ENCODE measurements at regions not wholly inside any gene's neighbourhood (a gene's known extent, or its start where the extent isn't known, plus 50 kb on each side); places are given as distances from the start of the nearest gene placed in this dataset.

GRCh38 chr16:55184052-55184451, 140.0 kb upstream of the IRX6 start:
- ATAC-seq (no peak), DNase-seq (no peak)
- intact Hi-C loops (cut with DNase I, micrococcal nuclease) = no loop called here

- intact Hi-C loops (cut with DNase I, micrococcal nuclease) = no loop called here
- no peak for ATAC-seq
- no peak for DNase-seq
Observed at GRCh38 chr16:55184619-55185018, 139.4 kb upstream of the IRX6 start.

GRCh38 chr16:55189224-55189623, 134.8 kb upstream of the IRX6 start:
- intact Hi-C loops (cut with DNase I, micrococcal nuclease) = no loop called here
- no peak for DNase-seq
- no peak for ATAC-seq

- DNase-seq = no peak
- no peak for ATAC-seq
Observed at GRCh38 chr16:55189682-55190636, 134.0 kb upstream of the IRX6 start.

GRCh38 chr16:55192734-55193133, 131.3 kb upstream of the IRX6 start:
- DNase-seq (no peak), ATAC-seq (no peak)
- intact Hi-C loops (cut with DNase I, micrococcal nuclease) = no loop called here

More at GRCh38 chr16:55189682-55190636, 134.0 kb upstream of the IRX6 start:
- intact Hi-C loops (cut with DNase I, micrococcal nuclease) = no loop called here

- ATAC-seq = no peak
- no peak for DNase-seq
- intact Hi-C loops (cut with DNase I, micrococcal nuclease) = no loop called here
Observed at GRCh38 chr16:55203570-55203969, 120.4 kb upstream of the IRX6 start.

GRCh38 chr16:55204069-55204468, 119.9 kb upstream of the IRX6 start:
- DNase-seq (no peak), ATAC-seq (no peak)
- intact Hi-C loops (cut with DNase I, micrococcal nuclease) = no loop called here

- intact Hi-C loops (cut with DNase I, micrococcal nuclease) = no loop called here
- DNase-seq (no peak), ATAC-seq (no peak)
Observed at GRCh38 chr16:55204923-55205322, 119.1 kb upstream of the IRX6 start.

- ATAC-seq = no peak
- intact Hi-C loops (cut with DNase I, micrococcal nuclease) = no loop called here
- no peak for DNase-seq
Observed at GRCh38 chr16:55207693-55208428, 116.1 kb upstream of the IRX6 start.

GRCh38 chr16:55209626-55210025, 114.4 kb upstream of the IRX6 start:
- intact Hi-C loops (cut with DNase I, micrococcal nuclease) = no loop called here
- no peak for ATAC-seq

GRCh38 chr16:55212791-55213190, 111.2 kb upstream of the IRX6 start:
- ATAC-seq (no peak), DNase-seq (no peak)
- intact Hi-C loops (cut with DNase I, micrococcal nuclease) = no loop called here

More at GRCh38 chr16:55209626-55210025, 114.4 kb upstream of the IRX6 start:
- no peak for DNase-seq

GRCh38 chr16:55214412-55214811, 109.6 kb upstream of the IRX6 start:
- DNase-seq (no peak), ATAC-seq (no peak)
- intact Hi-C loops (cut with DNase I, micrococcal nuclease) = no loop called here

- intact Hi-C loops (cut with DNase I, micrococcal nuclease) = no loop called here
- ATAC-seq (no peak), DNase-seq (no peak)
Observed at GRCh38 chr16:55214974-55215494, 109.0 kb upstream of the IRX6 start.

- DNase-seq (no peak), ATAC-seq (no peak)
- intact Hi-C loops (cut with DNase I, micrococcal nuclease) = no loop called here
Observed at GRCh38 chr16:55217392-55217791, 106.6 kb upstream of the IRX6 start.

GRCh38 chr16:55221836-55222235, 102.2 kb upstream of the IRX6 start:
- no peak for DNase-seq
- intact Hi-C loops (cut with DNase I, micrococcal nuclease) = no loop called here
- ATAC-seq = no peak

- intact Hi-C loops (cut with DNase I, micrococcal nuclease) = no loop called here
Observed at GRCh38 chr16:55222486-55222885, 101.5 kb upstream of the IRX6 start.

GRCh38 chr16:55225972-55226542, 97.9 kb upstream of the IRX6 start:
- DNase-seq (no peak), ATAC-seq (no peak)
- intact Hi-C loops (cut with DNase I, micrococcal nuclease) = no loop called here

More at GRCh38 chr16:55222486-55222885, 101.5 kb upstream of the IRX6 start:
- ATAC-seq (no peak), DNase-seq (no peak)

- intact Hi-C loops (cut with DNase I, micrococcal nuclease) = no loop called here
- ATAC-seq (no peak), DNase-seq (no peak)
Observed at GRCh38 chr16:55232822-55233221, 91.2 kb upstream of the IRX6 start.

GRCh38 chr16:55233464-55233863, 90.5 kb upstream of the IRX6 start:
- ATAC-seq (no peak), DNase-seq (no peak)
- intact Hi-C loops (cut with DNase I, micrococcal nuclease) = no loop called here

GRCh38 chr16:55236655-55237054, 87.3 kb upstream of the IRX6 start:
- ATAC-seq = no peak
- no peak for DNase-seq
- intact Hi-C loops (cut with DNase I, micrococcal nuclease) = no loop called here
